HepG2 (cell line): ENCODE measurements at regions not wholly inside any gene's neighbourhood (a gene's known extent, or its start where the extent isn't known, plus 50 kb on each side); places are given as distances from the start of the nearest gene placed in this dataset.

Source experiments
- KLF9 ChIP-seq: IDR thresholded peaks from 2 replicates; pipeline ENCODE4 v1.6.1; 2016; ENCODE audit warnings: low read depth
- MAFK ChIP-seq, 2 experiments: IDR thresholded peaks in 1 of 2; conservative IDR thresholded peaks in 1 of 2; 2 replicates each; pipeline ENCODE4 v1.6.1; 2011; ENCODE audit warnings: improper control_type of control experiment in 2 of 2, low read length in 2 of 2
- MTERF4 ChIP-seq: sonication (generic); formaldehyde crosslinking; IDR thresholded peaks from 2 replicates; pipeline ENCODE4 v1.8.0; 2023; ENCODE audit warnings: mild to moderate bottlenecking, missing genetic modification reagents
- NCOR1 ChIP-seq: fragments of 200-600 bp; sonication (generic); IDR thresholded peaks from 2 replicates; pipeline ENCODE4 v1.7.0; 2017; ENCODE audit warnings: antibody characterized with exemption, low read length, borderline replicate concordance
- NRL ChIP-seq: sonication (generic); formaldehyde crosslinking; IDR thresholded peaks from 2 replicates; pipeline ENCODE4 v1.5.0; 2020; ENCODE audit warnings: missing genetic modification reagents, mild to moderate bottlenecking, moderate library complexity, borderline replicate concordance
- PATZ1 ChIP-seq: sonication (generic); formaldehyde crosslinking; IDR thresholded peaks from 2 replicates; pipeline ENCODE4 v1.4.0; 2020; ENCODE audit warnings: missing genetic modification reagents
- RERE ChIP-seq: IDR thresholded peaks from 2 replicates; pipeline ENCODE4 v1.6.1; 2016; ENCODE audit warnings: low read depth, missing genetic modification reagents, missing compliant biosample characterization
- TBL1XR1 ChIP-seq: fragments of 150-350 bp; IDR thresholded peaks from 2 replicates; pipeline ENCODE4 v1.6.1; 2014; ENCODE audit warnings: borderline replicate concordance, low read length; ENCODE audit not compliant: partially characterized antibody
- ZKSCAN1 ChIP-seq: fragments of 150-350 bp; IDR thresholded peaks from 2 replicates; pipeline ENCODE4 v1.6.1; 2014; ENCODE audit warnings: low read length
- ZKSCAN8 ChIP-seq: IDR thresholded peaks from 2 replicates; pipeline ENCODE4 v1.6.1; 2016; ENCODE audit warnings: borderline replicate concordance, missing genetic modification reagents, missing compliant biosample characterization
- ZMAT5 ChIP-seq: sonication (generic); formaldehyde crosslinking; IDR thresholded peaks from 2 replicates; pipeline ENCODE4 v1.5.0; 2020; ENCODE audit warnings: mild to moderate bottlenecking, low read depth, missing genetic modification reagents, borderline replicate concordance
- ZNF3 ChIP-seq: IDR thresholded peaks from 2 replicates; pipeline ENCODE4 v1.7.0; 2017; ENCODE audit warnings: inconsistent platforms
- ZNF367 ChIP-seq: sonication (generic); formaldehyde crosslinking; IDR thresholded peaks from 2 replicates; pipeline ENCODE4 v1.4.0; 2020; ENCODE audit warnings: missing genetic modification reagents, borderline replicate concordance
- ZNF614 ChIP-seq: IDR thresholded peaks from 2 replicates; pipeline ENCODE4 v1.6.1; 2018; ENCODE audit warnings: missing biosample characterization, missing genetic modification reagents, inconsistent platforms, borderline replicate concordance

GRCh38 chr16:21525029-21525895 lies 74.1 kb upstream of the METTL9 start (continued):
- TF ChIP-seq ZKSCAN1 (peak; percentile 79), RERE (peak; percentile 98), TBL1XR1 (peak; percentile 98), NCOR1 (peak; percentile 100), ZKSCAN8 (peak; percentile 95), MTERF4 (CRISPR knock-in tag) (peak; percentile 88), KLF9 (0 out of 2 replicates have a peak, but pooled peaks have one; percentile 49), MAFK (conservative IDR thresholded peaks at IDR 0.05 in 1 of 2, IDR thresholded peaks at IDR 0.05 in 1 of 2; ENCODE audit: low read length in 2 of 2) (peak; percentile 70), ZMAT5 (CRISPR knock-in tag) (peak; percentile 68; the same call in 1 of the 2 replicates), PATZ1 (CRISPR knock-in tag) (peak; percentile 99), NRL (CRISPR knock-in tag) (peak; percentile 70), ZNF3 (peak; percentile 83), ZNF614 (CRISPR knock-in tag) (peak; percentile 96), ZNF367 (CRISPR knock-in tag) (peak; percentile 77; the same call in 1 of the 2 replicates)
